ENCODE measurements at regions not wholly inside any gene's neighbourhood (a gene's known extent, or its start where the extent isn't known, plus 50 kb on each side); places are given as distances from the start of the nearest gene placed in this dataset.

DNA sequence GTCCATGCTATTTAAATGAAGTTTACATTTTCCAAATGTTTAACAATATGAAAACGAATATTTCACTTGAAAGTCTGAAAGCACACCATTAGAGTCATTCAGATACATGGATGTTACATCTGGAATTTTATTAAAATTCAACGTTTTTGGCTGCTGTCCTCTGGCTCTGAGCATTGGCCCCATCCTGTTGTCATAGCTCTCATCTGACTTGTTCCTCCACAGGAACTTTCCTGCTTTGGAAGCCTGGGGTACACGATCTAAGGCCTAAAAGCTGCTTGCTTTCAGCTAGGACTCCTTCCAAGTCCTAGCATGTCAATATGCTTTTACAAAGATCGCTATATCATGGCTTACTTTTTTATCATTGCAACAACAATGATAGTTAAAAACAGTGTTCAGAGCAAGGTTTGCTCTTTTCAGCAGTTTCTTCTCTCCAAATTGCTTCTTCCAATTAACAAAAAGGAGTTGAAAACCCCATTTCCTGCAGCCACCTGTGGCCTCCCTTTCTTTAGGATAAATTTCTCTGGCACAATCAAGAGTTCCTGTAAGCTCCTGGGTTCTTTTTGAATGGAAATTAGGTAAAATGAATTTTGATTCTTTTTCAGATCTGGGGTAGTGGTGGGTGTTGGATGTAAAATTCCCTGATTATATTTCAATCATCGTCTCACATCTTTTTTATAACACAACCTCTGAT is 413.4 kb upstream of the AGA start:
- Histone ChIP-seq H3K27me3 (no peaks in the 10 kb centered on the region), H3K4me3 (replicated peaks in 1 of 3) (no peak overlapping the region), H3K27ac (no peak overlapping the region), H3K4me1 (no peaks in the 10 kb centered on the region), H3K36me3 (no peaks in the 10 kb centered on the region), H3K9me3 (no peaks in the 10 kb centered on the region)
- TF ChIP-seq, protein P1, sequence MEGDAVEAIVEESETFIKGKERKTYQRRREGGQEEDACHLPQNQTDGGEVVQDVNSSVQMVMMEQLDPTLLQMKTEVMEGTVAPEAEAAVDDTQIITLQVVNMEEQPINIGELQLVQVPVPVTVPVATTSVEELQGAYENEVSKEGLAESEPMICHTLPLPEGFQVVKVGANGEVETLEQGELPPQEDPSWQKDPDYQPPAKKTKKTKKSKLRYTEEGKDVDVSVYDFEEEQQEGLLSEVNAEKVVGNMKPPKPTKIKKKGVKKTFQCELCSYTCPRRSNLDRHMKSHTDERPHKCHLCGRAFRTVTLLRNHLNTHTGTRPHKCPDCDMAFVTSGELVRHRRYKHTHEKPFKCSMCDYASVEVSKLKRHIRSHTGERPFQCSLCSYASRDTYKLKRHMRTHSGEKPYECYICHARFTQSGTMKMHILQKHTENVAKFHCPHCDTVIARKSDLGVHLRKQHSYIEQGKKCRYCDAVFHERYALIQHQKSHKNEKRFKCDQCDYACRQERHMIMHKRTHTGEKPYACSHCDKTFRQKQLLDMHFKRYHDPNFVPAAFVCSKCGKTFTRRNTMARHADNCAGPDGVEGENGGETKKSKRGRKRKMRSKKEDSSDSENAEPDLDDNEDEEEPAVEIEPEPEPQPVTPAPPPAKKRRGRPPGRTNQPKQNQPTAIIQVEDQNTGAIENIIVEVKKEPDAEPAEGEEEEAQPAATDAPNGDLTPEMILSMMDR (IDR thresholded peaks at IDR 0.05) = no peak
- no peak for TF ChIP-seq POLR2A (IDR thresholded peaks at IDR 0.05)
- intact Hi-C loops (cut with DNase I) = no loop called here
- WGBS, 2 donors = 53 to 54% methylated on average over 5 of the region's 5 CpGs
- no peak for DNase-seq

GRCh38 chr4:177860171-177860570 is 417.9 kb upstream of the AGA start:
- Histone ChIP-seq H3K27ac (no peak overlapping the region), H3K36me3 (no peaks in the 10 kb centered on the region), H3K4me1 (no peaks in the 10 kb centered on the region), H3K27me3 (no peaks in the 10 kb centered on the region), H3K9me3 (no peaks in the 10 kb centered on the region), H3K4me3 (replicated peaks in 1 of 3) (no peak overlapping the region)
- intact Hi-C loops (cut with DNase I) = no loop called here
- TF ChIP-seq, protein P1 (IDR thresholded peaks at IDR 0.05) = no peak
- no peak for TF ChIP-seq POLR2A (IDR thresholded peaks at IDR 0.05)
- no peak for DNase-seq

DNA sequence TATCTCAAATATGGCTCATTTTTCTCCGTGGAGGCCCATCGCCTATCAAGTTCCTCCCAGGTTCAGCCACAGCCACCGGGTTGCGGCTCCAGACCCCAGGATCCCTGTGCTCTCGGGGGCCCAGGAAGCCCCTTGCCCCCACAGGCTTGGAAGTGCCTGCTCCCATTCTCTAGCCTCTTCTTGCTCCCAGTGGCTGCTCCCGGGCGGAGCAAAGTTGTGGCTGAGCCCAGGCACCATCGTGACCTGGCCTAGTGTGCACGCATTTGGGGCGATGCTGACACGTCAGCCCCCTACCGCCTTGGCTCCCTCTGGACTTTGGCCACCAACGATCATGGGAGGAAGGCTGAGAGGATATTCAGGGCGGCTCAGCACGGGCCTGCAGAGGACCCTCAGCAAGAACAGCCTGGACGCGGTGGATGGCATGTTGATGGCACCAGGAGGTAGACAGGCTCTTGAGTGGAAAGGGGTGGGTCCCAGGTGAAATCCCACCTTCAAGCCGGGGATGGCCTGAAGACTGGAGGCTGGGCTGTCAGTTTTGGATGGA is 419.4 kb upstream of the AGA start:
- Histone ChIP-seq H3K27me3 (no peaks in the 10 kb centered on the region), H3K4me3 (replicated peaks in 1 of 3) (no peak overlapping the region), H3K36me3 (no peaks in the 10 kb centered on the region), H3K27ac (no peak overlapping the region), H3K4me1 (no peaks in the 10 kb centered on the region), H3K9me3 (no peaks in the 10 kb centered on the region)
- no peak for DNase-seq
- intact Hi-C loops (cut with DNase I) = no loop called here
- TF ChIP-seq, protein P1 (IDR thresholded peaks at IDR 0.05) = no peak
- no peak for TF ChIP-seq POLR2A (IDR thresholded peaks at IDR 0.05)
- WGBS, 2 donors = 93 to 96% methylated on average over 16 to 18 of the region's 18 CpGs

DNA sequence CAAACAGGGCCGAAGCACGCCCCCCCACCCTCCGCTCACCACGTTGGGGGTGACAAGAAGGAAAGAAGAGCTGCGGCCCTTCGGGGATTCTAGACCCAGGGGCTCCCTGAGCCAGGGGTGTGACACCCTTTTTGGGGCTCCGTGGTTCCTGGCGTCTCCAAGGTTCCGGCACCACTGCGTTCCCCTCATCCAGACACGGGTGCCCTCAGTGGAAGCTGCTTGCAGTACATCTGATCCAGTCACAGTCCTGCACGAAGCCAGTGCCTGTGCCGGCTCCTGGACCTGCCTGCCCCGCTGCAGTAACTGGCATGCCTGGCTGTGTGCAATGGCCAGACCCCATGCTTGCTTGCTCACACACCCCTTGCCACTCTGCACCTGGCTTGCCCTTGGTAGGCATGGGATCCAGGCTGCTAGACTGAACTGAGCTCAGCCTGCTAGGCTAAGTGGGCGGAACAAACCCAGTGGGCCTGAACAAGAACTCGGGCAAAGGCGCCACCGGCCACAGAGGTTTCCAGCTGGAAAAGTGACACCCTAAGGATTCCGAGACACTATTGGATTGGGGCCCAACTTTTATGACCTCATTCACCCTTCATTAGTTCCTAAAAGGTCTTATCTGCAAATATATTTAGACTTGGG is 420.4 kb upstream of the AGA start:
- H3K4me1 ChIP-seq = no peaks in the 10 kb centered on the region
- DNase-seq = no peak
- H3K36me3 ChIP-seq = no peaks in the 10 kb centered on the region
- H3K9me3 ChIP-seq = no peaks in the 10 kb centered on the region
- intact Hi-C loops (cut with DNase I) = no loop called here
- H3K27ac ChIP-seq = no peak overlapping the region
- H3K4me3 ChIP-seq (replicated peaks in 1 of 3) = no peak overlapping the region
- no peaks in the 10 kb centered on the region for H3K27me3 ChIP-seq
- WGBS, 2 donors = 90 to 92% methylated on average over 17 to 19 of the region's 19 CpGs
- TF ChIP-seq, protein P1 (IDR thresholded peaks at IDR 0.05) = no peak
- TF ChIP-seq POLR2A (IDR thresholded peaks at IDR 0.05) = no peak

DNA sequence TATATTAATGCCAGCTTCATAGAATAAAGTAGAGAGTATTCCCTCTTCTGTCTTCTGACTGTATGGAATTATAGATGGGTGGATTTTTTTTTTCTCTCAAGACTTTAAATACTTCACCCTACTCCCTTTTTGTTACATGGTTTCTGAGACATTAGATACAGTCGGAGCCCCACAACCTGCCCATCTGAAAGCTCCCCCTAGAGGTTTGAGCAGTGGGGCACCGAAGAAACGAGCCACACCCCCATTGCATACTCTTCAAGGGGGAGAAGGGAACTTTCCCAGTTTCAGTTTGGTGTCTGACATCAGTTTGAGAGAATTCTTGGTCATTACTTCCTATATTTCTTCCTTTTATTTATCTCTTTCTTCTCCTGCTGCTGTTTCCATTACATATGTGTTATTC is 437.6 kb upstream of the AGA start:
- Histone ChIP-seq H3K36me3 (no peaks in the 10 kb centered on the region), H3K4me3 (replicated peaks in 1 of 3) (no peak overlapping the region), H3K27ac (no peak overlapping the region), H3K27me3 (no peaks in the 10 kb centered on the region), H3K9me3 (no peaks in the 10 kb centered on the region), H3K4me1 (no peaks in the 10 kb centered on the region)
- TF ChIP-seq, protein P1 (IDR thresholded peaks at IDR 0.05) = no peak
- TF ChIP-seq POLR2A (IDR thresholded peaks at IDR 0.05) = no peak
- no peak for DNase-seq
- intact Hi-C loops (cut with DNase I) = no loop called here
- WGBS, 2 donors = 40 to 59% methylated on average over 3 of the region's 3 CpGs
